IPS-18c (cell line): ENCODE measurements at regions not wholly inside any gene's neighbourhood (a gene's known extent, or its start where the extent isn't known, plus 50 kb on each side); places are given as distances from the start of the nearest gene placed in this dataset.

Experiments
- H3K4me3 ChIP-seq: 2 replicates; pipeline ENCODE4 v1.7.0; 2013; ENCODE audit warnings: low read depth, mild to moderate bottlenecking, low read length, moderate library complexity; ENCODE audit not compliant: insufficient read depth
- H3K9me3 ChIP-seq: one replicate; pipeline ENCODE4 v1.6.1; 2013; ENCODE audit warnings: mild to moderate bottlenecking, low read length, moderate library complexity; ENCODE audit not compliant: control insufficient read depth, insufficient read depth

GRCh38 chr6:170080828-170081371, 210.0 kb downstream of the DLL1 start:
- H3K4me3 ChIP-seq, result no peak overlapping the region
- no peaks in the 10 kb centered on the region for H3K9me3 ChIP-seq

- no peaks in the 10 kb centered on the region for H3K9me3 ChIP-seq
Measured at GRCh38 chr6:170080169-170080827, 210.6 kb downstream of the DLL1 start.

GRCh38 chr6:170076466-170077165, 214.3 kb downstream of the DLL1 start:
- H3K4me3 ChIP-seq, result no peak overlapping the region
- H3K9me3 ChIP-seq, result no peaks in the 10 kb centered on the region

More at GRCh38 chr6:170080169-170080827, 210.6 kb downstream of the DLL1 start:
- H3K4me3 ChIP-seq, result no peak overlapping the region

- Histone ChIP-seq H3K9me3 (no peaks in the 10 kb centered on the region), H3K4me3 (no peak overlapping the region)
Measured at GRCh38 chr6:170075659-170076223, 215.1 kb downstream of the DLL1 start.

- no peaks in the 10 kb centered on the region for H3K9me3 ChIP-seq
Measured at GRCh38 chr6:170074907-170075306, 216.0 kb downstream of the DLL1 start.

GRCh38 chr6:170074435-170074834, 216.4 kb downstream of the DLL1 start:
- H3K4me3 ChIP-seq, result no peak overlapping the region
- H3K9me3 ChIP-seq, result no peaks in the 10 kb centered on the region

More at GRCh38 chr6:170074907-170075306, 216.0 kb downstream of the DLL1 start:
- no peak overlapping the region for H3K4me3 ChIP-seq

GRCh38 chr6:170073846-170074245, 217.0 kb downstream of the DLL1 start:
- peaks cover 3% of the 10 kb centered on the region for H3K9me3 ChIP-seq
- H3K4me3 ChIP-seq, result no peak overlapping the region

- Histone ChIP-seq H3K9me3 (peaks cover 3% of the 10 kb centered on the region), H3K4me3 (no peak overlapping the region)
Measured at GRCh38 chr6:170072246-170072645, 218.6 kb downstream of the DLL1 start.

GRCh38 chr6:170069611-170070010, 221.3 kb downstream of the DLL1 start:
- H3K9me3 ChIP-seq, result peaks cover 3% of the 10 kb centered on the region

GRCh38 chr6:170068496-170068895, 222.4 kb downstream of the DLL1 start:
- Histone ChIP-seq H3K9me3 (peaks cover 3% of the 10 kb centered on the region), H3K4me3 (no peak overlapping the region)

More at GRCh38 chr6:170069611-170070010, 221.3 kb downstream of the DLL1 start:
- no peak overlapping the region for H3K4me3 ChIP-seq

GRCh38 chr6:170067923-170068360, 222.9 kb downstream of the DLL1 start:
- no peak overlapping the region for H3K4me3 ChIP-seq
- H3K9me3 ChIP-seq, result peaks cover 3% of the 10 kb centered on the region

GRCh38 chr6:170067181-170067641, 223.7 kb downstream of the DLL1 start:
- H3K4me3 ChIP-seq, result no peak overlapping the region

GRCh38 chr6:170066679-170067078, 224.2 kb downstream of the DLL1 start:
- H3K9me3 ChIP-seq, result peaks cover 3% of the 10 kb centered on the region
- H3K4me3 ChIP-seq, result no peak overlapping the region

More at GRCh38 chr6:170067181-170067641, 223.7 kb downstream of the DLL1 start:
- H3K9me3 ChIP-seq, result peaks cover 3% of the 10 kb centered on the region

GRCh38 chr6:170063851-170064602, 226.9 kb downstream of the DLL1 start:
- no peak overlapping the region for H3K4me3 ChIP-seq
- H3K9me3 ChIP-seq, result no peaks in the 10 kb centered on the region

GRCh38 chr6:170063431-170063830, 227.4 kb downstream of the DLL1 start:
- no peak overlapping the region for H3K4me3 ChIP-seq

GRCh38 chr6:170062915-170063241, 228.0 kb downstream of the DLL1 start:
- Histone ChIP-seq H3K9me3 (no peaks in the 10 kb centered on the region), H3K4me3 (no peak overlapping the region)

More at GRCh38 chr6:170063431-170063830, 227.4 kb downstream of the DLL1 start:
- H3K9me3 ChIP-seq, result no peaks in the 10 kb centered on the region

GRCh38 chr6:170062209-170062914, 228.5 kb downstream of the DLL1 start:
- H3K4me3 ChIP-seq, result no peak overlapping the region
- H3K9me3 ChIP-seq, result no peaks in the 10 kb centered on the region
